NCI-H345 treated with DMSO at 0.1 percent for 48 hours (cell line): ENCODE measurements at regions not wholly inside any gene's neighbourhood (a gene's known extent, or its start where the extent isn't known, plus 50 kb on each side); places are given as distances from the start of the nearest gene placed in this dataset.
A peak's percentile ranks its signal among the peaks of the same experiment; 100 is the strongest.
"Not testable (repeated sequence)": the region's sequence is repeated elsewhere in the genome, so short reads cannot be mapped to it uniquely, and the experiment has no call there.

ENCODE experiments used
- DNase-seq: peaks from one replicate; lab custom pipeline; 2025; ENCODE audit not compliant: unreplicated experiment; lab: John Stamatoyannopoulos, UW

- DNase-seq = no peak
These were observed 574.1 kb downstream of the PRKD1 start for GRCh38 chr14:29353513-29353912.

- no peak for DNase-seq
These were observed 573.2 kb downstream of the PRKD1 start for GRCh38 chr14:29354486-29354885.

- no peak for DNase-seq
These were observed 572.3 kb downstream of the PRKD1 start for GRCh38 chr14:29355331-29355730.

GRCh38 chr14:29355846-29356245 is 571.8 kb downstream of the PRKD1 start:
- no peak for DNase-seq

- no peak for DNase-seq
These were observed 567.0 kb downstream of the PRKD1 start for GRCh38 chr14:29360656-29361055.

- DNase-seq = no peak
These were observed 557.6 kb downstream of the PRKD1 start for GRCh38 chr14:29370024-29370423.

- no peak for DNase-seq
These were observed 551.4 kb downstream of the PRKD1 start for GRCh38 chr14:29376237-29376636.

GRCh38 chr14:29380826-29381225 is 546.8 kb downstream of the PRKD1 start:
- DNase-seq = no peak

GRCh38 chr14:29388571-29388970 is 539.1 kb downstream of the PRKD1 start:
- no peak for DNase-seq

GRCh38 chr14:29390081-29390832 is 537.4 kb downstream of the PRKD1 start:
- DNase-seq = peak; percentile 63

GRCh38 chr14:29391231-29391630 is 536.4 kb downstream of the PRKD1 start:
- no peak for DNase-seq

- no peak for DNase-seq
These were observed 535.8 kb downstream of the PRKD1 start for GRCh38 chr14:29391801-29392200.

GRCh38 chr14:29392287-29392686 is 535.4 kb downstream of the PRKD1 start:
- no peak for DNase-seq

- no peak for DNase-seq
These were observed 524.6 kb downstream of the PRKD1 start for GRCh38 chr14:29403091-29403490.

GRCh38 chr14:29410581-29410980 is 517.1 kb downstream of the PRKD1 start:
- DNase-seq = no peak

GRCh38 chr14:29414931-29415330 is 512.7 kb downstream of the PRKD1 start:
- DNase-seq = not testable (repeated sequence)

GRCh38 chr14:29419736-29420135 is 507.9 kb downstream of the PRKD1 start:
- DNase-seq = no peak

GRCh38 chr14:29421156-29421728 is 506.4 kb downstream of the PRKD1 start:
- DNase-seq = no peak

- DNase-seq = no peak
These were observed 501.8 kb downstream of the PRKD1 start for GRCh38 chr14:29425705-29426482.

GRCh38 chr14:29442696-29443095 is 485.0 kb downstream of the PRKD1 start:
- DNase-seq = no peak

- DNase-seq = no peak
These were observed 483.4 kb downstream of the PRKD1 start for GRCh38 chr14:29444216-29444615.

- DNase-seq = no peak
These were observed 482.8 kb downstream of the PRKD1 start for GRCh38 chr14:29444805-29445204.
